GM10248 (cell line): ENCODE measurements at regions not wholly inside any gene's neighbourhood (a gene's known extent, or its start where the extent isn't known, plus 50 kb on each side); places are given as distances from the start of the nearest gene placed in this dataset.

Source experiments
- CTCF ChIA-PET: fragments of 300-600 bp; sonication (Branson Sonifier 250); formaldehyde crosslinking; extraction: SDS; loops from one replicate; lab custom pipeline; 2021; ENCODE audit warnings: antibody characterized with exemption; lab: Yijun Ruan, JAX
- POLR2A ChIA-PET: fragments of 350-650 bp; sonication (Branson Sonifier 250); formaldehyde crosslinking; extraction: SDS; loops from one replicate; lab custom pipeline; 2020; ENCODE audit warnings: antibody characterized with exemption; lab: Yijun Ruan, JAX
- DNase-seq: peaks from one replicate; pipeline ENCODE4 v3.0.0; 2012; ENCODE audit errors: extremely low spot score
- TF ChIP-seq, protein P1 (sequence below): IDR thresholded peaks from 2 replicates; pipeline ENCODE4 v1.5.1; 2012; ENCODE audit warnings: mild to moderate bottlenecking, low read depth; ENCODE audit errors: extremely low read depth, missing control alignments, control extremely low read depth

DNA sequence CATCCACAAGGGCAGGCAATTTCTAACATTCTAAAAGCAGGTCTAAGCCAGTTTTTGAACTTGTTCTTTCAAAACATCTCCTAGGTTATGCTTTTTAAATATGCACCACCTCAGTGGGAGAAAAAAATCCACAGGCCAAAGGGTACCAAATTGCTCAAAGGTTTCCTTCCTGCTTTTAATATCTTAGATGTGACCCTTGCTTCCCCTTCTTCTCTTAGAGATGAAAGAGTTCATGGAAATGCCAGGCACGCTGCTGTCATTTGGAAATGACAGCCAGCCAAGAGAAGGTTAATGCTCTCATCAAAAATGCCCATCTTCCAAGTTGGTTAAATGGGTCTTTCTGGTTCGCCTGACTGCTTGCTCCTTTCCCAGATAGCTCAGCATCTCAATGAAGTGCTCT lies 497.1 kb downstream of the CD83 start:
- TF ChIP-seq, protein P1, sequence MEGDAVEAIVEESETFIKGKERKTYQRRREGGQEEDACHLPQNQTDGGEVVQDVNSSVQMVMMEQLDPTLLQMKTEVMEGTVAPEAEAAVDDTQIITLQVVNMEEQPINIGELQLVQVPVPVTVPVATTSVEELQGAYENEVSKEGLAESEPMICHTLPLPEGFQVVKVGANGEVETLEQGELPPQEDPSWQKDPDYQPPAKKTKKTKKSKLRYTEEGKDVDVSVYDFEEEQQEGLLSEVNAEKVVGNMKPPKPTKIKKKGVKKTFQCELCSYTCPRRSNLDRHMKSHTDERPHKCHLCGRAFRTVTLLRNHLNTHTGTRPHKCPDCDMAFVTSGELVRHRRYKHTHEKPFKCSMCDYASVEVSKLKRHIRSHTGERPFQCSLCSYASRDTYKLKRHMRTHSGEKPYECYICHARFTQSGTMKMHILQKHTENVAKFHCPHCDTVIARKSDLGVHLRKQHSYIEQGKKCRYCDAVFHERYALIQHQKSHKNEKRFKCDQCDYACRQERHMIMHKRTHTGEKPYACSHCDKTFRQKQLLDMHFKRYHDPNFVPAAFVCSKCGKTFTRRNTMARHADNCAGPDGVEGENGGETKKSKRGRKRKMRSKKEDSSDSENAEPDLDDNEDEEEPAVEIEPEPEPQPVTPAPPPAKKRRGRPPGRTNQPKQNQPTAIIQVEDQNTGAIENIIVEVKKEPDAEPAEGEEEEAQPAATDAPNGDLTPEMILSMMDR, result no peak
- no peak for DNase-seq
- CTCF ChIA-PET, result no interaction called here
- POLR2A ChIA-PET, result no interaction called here

DNA sequence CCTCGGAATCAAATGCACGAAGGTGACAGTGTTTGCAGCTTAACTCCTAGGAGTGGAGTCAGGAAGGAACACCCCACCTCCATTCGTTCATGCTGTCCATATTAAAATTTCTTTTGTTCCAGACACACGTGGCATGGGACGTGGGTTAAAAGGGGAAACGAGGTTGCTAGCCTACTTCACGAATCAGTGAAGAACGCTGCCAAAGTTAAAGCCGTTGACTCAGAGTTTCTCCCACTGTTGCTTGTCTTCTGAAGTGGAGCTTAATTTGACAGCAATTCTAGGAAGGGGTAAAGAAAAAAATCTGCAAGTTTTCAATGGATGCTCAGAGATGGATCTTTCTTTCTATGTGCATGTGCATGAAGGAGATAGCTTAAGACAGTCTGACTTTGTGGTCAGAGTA lies 499.1 kb downstream of the CD83 start:
- CTCF ChIA-PET, result no interaction called here
- POLR2A ChIA-PET, result no interaction called here
- DNase-seq, result no peak
- TF ChIP-seq, protein P1, result no peak

DNA sequence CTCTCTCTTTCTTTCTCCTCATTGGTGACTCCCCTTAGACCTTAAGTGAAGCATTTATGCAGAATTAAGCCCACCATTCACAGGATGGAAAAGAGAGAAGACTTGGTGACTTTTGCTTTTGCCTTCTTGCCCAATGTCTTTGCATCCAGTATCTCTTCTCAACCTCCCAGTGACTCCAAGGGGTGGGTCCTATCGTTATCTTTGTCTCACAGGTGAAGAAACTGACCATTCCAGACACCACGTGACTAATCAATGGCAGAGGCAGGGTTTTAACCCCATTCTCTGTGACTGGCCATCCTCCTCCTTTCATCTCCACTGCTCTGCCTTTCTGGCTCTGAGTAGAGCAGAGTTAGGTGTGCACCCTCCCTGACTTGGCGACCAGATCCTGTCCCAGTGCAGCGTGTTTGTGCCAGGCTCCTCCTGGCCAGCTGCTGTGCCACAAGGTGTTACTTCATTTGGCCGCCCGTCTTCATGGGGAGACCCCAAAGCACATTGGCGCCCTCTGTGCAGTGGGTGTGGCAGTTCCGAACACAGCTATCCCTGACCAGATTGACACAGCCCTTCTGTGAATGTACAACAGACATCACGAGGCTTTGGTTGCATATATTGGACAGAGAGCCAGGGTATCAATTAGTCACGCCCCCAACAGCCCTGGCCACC lies 501.3 kb downstream of the CD83 start:
- CTCF ChIA-PET, result interaction anchor here (1.6 kb wide), 1 partner anchor 14 kb away, joined by 5 read pairs; no protein-coding TSS in a partner anchor
- POLR2A ChIA-PET, result no interaction called here
- DNase-seq, result no peak
- TF ChIP-seq, protein P1, result no peak

DNA sequence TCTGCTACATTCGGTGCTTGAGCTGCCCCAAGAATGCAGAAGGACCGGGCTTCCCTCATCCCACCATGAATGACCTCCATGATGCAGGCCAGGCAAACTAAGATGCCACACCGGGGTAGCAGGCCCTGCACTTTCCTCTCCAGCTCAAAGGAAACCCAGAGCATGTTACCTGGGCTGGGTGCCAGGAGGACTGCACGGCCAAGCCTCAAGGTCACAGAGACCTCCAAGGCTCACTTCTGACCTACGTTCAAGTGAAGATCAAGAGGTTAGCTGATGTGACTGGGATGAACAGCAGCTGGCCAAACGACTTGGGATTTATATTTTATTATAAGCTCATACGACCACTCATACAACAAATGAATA lies 501.8 kb downstream of the CD83 start:
- TF ChIP-seq, protein P1, result no peak
- ChIA-PET CTCF (interaction anchor here (1.1 to 1.6 kb wide), 2 partner anchors 15 to 348 kb away, joined by 3 to 5 read pairs; no protein-coding TSS in a partner anchor), POLR2A (no interaction called here)
- DNase-seq, result no peak

DNA sequence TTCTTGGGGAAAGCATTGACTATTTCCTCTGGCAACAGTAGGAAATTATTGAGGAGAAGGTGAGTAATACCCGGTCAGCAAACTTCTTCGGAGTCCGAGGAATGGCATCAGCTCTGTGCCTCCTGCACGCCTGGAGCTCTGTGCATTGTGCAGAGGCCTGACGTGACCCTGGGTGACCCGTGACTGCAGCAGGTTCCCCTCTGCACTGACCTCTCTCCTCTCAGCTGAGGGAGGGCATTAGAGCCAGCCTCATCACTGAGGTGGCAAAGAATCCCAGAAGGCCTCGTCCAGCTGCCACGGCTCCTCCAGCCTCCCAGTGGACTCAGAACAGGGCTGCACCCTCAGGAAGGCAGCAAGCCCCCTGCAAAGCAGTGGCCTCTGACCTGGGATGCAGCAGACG lies 502.9 kb downstream of the CD83 start:
- DNase-seq, result no peak
- ChIA-PET CTCF (interaction anchor here (1.1 to 1.6 kb wide), 2 partner anchors 16 to 349 kb away, joined by 3 to 5 read pairs; no protein-coding TSS in a partner anchor), POLR2A (no interaction called here)
- TF ChIP-seq, protein P1, result no peak

DNA sequence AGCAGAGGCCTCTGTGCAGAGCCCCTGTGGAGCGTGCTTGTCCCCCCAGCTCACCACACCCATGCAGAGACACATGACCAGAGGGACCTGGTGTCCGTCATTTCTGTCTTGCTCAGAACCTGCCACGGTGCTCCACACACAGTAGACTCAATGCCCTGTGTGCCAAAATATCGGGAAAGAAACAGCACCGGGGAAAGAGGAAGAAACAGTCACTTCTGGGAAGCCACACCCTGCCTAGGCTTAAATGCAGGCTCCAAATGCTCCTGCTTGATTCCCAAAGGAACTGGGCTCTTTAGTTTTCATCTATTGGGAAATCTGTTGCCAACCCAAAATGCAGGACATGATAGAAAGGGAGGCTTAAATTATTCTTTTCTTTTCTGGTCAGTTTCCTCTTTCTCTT lies 503.9 kb downstream of the CD83 start:
- CTCF ChIA-PET, result interaction anchor here (1.4 kb wide), 1 partner anchor 17 kb away, joined by 3 read pairs; no protein-coding TSS in a partner anchor
- DNase-seq, result no peak
- POLR2A ChIA-PET, result no interaction called here
- TF ChIP-seq, protein P1, result no peak
